ENCODE measurements at regions not wholly inside any gene's neighbourhood (a gene's known extent, or its start where the extent isn't known, plus 50 kb on each side); places are given as distances from the start of the nearest gene placed in this dataset.

- CTCF ChIA-PET = no interaction called here
- Histone ChIP-seq H3K36me3 (ENCODE audit: control insufficient read depth, insufficient read depth, low read length) (no peaks in the 10 kb centered on the region), H3K4me3 (ENCODE audit: low read depth, low read length) (no peak overlapping the region), H3K27me3 (ENCODE audit: control insufficient read depth, insufficient read depth, low read length) (no peaks in the 10 kb centered on the region)
- POLR2A ChIA-PET = no interaction called here
- TF ChIP-seq, protein P1, sequence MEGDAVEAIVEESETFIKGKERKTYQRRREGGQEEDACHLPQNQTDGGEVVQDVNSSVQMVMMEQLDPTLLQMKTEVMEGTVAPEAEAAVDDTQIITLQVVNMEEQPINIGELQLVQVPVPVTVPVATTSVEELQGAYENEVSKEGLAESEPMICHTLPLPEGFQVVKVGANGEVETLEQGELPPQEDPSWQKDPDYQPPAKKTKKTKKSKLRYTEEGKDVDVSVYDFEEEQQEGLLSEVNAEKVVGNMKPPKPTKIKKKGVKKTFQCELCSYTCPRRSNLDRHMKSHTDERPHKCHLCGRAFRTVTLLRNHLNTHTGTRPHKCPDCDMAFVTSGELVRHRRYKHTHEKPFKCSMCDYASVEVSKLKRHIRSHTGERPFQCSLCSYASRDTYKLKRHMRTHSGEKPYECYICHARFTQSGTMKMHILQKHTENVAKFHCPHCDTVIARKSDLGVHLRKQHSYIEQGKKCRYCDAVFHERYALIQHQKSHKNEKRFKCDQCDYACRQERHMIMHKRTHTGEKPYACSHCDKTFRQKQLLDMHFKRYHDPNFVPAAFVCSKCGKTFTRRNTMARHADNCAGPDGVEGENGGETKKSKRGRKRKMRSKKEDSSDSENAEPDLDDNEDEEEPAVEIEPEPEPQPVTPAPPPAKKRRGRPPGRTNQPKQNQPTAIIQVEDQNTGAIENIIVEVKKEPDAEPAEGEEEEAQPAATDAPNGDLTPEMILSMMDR (IDR thresholded peaks at IDR 0.05; ENCODE audit: insufficient read depth, low read depth, low read length) = no peak
- DNase-seq (ENCODE audit: low read depth) = no peak
These were observed 240.6 kb downstream of the GXYLT1 start for GRCh38 chr12:41904041-41904440.

DNA sequence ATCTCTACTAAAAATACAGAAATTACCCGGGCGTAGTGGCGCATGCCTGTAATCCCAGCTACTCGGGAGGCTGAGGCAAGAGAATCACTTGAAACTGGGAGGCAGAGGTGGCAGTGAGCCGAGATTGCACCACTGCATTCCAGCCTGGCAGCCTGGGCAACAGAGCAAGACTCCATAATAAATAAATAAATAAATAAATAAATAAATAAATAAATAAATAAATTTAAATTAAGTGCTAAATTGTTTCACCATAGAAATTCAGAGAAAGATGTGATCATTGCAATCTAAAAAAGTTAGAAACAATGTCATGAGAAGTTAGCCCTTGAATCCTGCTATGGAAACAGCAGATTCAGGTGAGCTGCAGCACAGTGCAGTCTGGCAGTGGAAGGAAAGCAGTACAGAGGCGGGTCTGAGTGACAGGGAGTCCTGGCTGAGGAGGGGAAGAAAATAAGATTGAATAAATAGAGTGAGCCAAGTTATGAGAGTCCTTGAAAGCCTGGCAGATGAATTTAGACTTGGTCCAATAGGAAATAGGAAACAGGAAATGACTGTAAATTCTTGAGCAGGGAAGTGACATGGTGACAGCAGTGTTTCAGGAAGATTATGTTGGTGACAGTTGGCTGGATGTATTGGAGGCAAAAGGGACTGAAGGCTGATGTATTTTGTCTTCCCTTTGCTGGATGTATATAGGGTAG, 241.5 kb downstream of the GXYLT1 start:
- CTCF ChIA-PET = no interaction called here
- POLR2A ChIA-PET = no interaction called here

DNA sequence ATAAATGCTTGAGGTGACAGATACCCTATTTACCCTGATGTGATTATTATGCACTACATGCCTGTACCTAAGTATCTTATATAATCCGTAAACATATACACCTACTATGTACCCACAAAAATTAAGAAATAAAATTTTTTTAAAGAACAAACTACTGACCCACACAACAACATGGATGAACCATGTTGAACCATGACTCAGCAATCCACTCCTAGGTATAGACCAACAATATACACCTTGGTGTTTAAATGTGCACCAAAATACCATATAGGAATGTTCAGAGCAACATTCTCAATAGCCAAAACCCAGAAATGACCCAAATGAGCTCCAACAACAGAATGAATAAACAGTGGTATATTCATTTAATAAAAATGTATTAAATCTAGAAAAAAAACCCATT, 245.1 kb downstream of the GXYLT1 start:
- ChIA-PET CTCF (interaction anchor here (0.9 kb wide), 1 partner anchor 124 kb away, joined by 3 read pairs; no protein-coding TSS in a partner anchor), POLR2A (no interaction called here)
- DNase-seq (ENCODE audit: low read depth) = no peak
- Histone ChIP-seq H3K27me3 (ENCODE audit: control insufficient read depth, insufficient read depth, low read length) (no peaks in the 10 kb centered on the region), H3K36me3 (ENCODE audit: control insufficient read depth, insufficient read depth, low read length) (no peaks in the 10 kb centered on the region), H3K4me3 (ENCODE audit: low read depth, low read length) (no peak overlapping the region)
- TF ChIP-seq, protein P1 (IDR thresholded peaks at IDR 0.05; ENCODE audit: insufficient read depth, low read depth, low read length) = no peak

More for the DNA sequence above, 241.5 kb downstream of the GXYLT1 start:
- Histone ChIP-seq H3K27me3 (ENCODE audit: control insufficient read depth, insufficient read depth, low read length) (no peaks in the 10 kb centered on the region), H3K36me3 (ENCODE audit: control insufficient read depth, insufficient read depth, low read length) (no peaks in the 10 kb centered on the region), H3K4me3 (ENCODE audit: low read depth, low read length) (no peak overlapping the region)
- DNase-seq (ENCODE audit: low read depth) = no peak
- TF ChIP-seq, protein P1 (IDR thresholded peaks at IDR 0.05; ENCODE audit: insufficient read depth, low read depth, low read length) = no peak

DNA sequence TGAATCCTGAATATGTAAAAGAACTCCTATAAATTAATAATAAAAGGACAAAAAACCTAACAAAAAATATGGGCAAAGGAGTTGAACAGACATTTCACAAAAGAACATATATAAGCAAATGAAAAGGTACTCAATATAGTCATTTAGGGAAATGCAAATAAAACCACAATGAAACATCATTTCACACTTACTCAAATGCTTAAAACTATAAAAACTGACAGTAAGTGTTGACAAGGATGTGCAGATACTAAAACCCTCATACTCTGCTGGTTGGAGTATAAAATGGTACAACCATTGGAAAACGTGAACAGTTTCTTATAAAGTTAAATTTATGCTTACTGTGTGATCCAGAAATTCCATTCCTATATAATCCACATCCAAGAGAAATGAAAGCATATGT, 247.1 kb downstream of the GXYLT1 start:
- POLR2A ChIA-PET = no interaction called here
- no peaks in the 10 kb centered on the region for H3K36me3 ChIP-seq (ENCODE audit: control insufficient read depth, insufficient read depth, low read length)
- TF ChIP-seq, protein P1 (IDR thresholded peaks at IDR 0.05; ENCODE audit: insufficient read depth, low read depth, low read length) = no peak
- no peaks in the 10 kb centered on the region for H3K27me3 ChIP-seq (ENCODE audit: control insufficient read depth, insufficient read depth, low read length)
- CTCF ChIA-PET = no interaction called here
- DNase-seq (ENCODE audit: low read depth) = no peak
- no peak overlapping the region for H3K4me3 ChIP-seq (ENCODE audit: low read depth, low read length)

DNA sequence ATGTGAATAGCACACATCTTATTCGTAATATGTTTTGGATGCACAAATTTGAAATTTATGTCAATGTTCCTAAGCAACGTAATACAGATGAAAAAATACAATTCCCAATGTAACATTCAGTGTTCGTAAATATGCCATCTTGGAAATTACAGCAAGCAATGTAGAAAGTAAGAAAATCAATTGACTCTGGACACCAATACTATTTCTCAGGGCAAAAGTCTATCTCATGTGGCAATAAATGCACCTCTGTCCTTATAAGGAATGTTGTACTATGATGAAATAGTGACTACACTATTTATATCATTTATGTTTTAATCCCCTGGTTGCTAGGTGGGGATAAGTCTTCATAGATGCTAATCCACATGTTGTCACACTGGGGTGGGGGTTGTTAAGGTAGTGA, 251.2 kb downstream of the GXYLT1 start:
- CTCF ChIA-PET = no interaction called here
- Histone ChIP-seq H3K36me3 (ENCODE audit: control insufficient read depth, insufficient read depth, low read length) (no peaks in the 10 kb centered on the region), H3K27me3 (ENCODE audit: control insufficient read depth, insufficient read depth, low read length) (no peaks in the 10 kb centered on the region), H3K4me3 (ENCODE audit: low read depth, low read length) (no peak overlapping the region)
- TF ChIP-seq, protein P1 (IDR thresholded peaks at IDR 0.05; ENCODE audit: insufficient read depth, low read depth, low read length) = no peak
- POLR2A ChIA-PET = no interaction called here
- no peak for DNase-seq (ENCODE audit: low read depth)
